ENCODE measurements at regions not wholly inside any gene's neighbourhood (a gene's known extent, or its start where the extent isn't known, plus 50 kb on each side); places are given as distances from the start of the nearest gene placed in this dataset.

DNA sequence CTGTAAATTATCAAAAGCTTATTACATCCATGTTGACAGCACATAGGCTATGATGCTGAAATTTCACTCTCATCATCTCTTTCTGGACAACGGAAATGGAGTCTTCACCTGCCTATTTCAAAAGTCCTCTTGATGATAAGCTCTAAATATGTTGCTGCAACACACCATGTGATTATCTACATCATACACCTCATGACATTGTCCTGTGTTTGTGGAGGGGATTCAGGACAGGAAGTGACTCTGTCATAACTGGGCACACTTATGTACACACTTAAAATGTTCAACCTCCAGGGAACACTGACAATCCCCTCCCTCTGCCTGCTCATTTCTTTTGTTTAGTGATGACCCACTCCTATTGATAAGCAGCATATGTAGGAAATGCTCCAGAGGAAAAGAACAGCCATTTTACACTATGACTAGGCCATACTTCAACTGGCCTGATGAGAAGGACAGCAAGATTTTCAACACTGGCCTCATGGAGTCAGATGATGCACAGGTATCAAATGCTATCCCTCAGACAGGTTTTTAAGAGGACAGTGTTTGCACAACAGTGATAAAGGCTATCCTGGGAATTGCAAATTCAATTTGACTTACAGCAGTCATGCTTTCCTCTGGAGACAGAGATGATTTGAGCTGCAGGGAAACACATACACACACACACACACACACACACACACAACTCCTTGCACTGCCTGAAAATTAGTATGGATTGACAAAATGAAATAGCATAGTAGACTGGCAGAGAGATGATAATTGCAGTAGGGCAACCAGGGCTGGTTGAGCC lies 163.3 kb upstream of the RASGEF1B start:
- TF ChIP-seq, protein P1, sequence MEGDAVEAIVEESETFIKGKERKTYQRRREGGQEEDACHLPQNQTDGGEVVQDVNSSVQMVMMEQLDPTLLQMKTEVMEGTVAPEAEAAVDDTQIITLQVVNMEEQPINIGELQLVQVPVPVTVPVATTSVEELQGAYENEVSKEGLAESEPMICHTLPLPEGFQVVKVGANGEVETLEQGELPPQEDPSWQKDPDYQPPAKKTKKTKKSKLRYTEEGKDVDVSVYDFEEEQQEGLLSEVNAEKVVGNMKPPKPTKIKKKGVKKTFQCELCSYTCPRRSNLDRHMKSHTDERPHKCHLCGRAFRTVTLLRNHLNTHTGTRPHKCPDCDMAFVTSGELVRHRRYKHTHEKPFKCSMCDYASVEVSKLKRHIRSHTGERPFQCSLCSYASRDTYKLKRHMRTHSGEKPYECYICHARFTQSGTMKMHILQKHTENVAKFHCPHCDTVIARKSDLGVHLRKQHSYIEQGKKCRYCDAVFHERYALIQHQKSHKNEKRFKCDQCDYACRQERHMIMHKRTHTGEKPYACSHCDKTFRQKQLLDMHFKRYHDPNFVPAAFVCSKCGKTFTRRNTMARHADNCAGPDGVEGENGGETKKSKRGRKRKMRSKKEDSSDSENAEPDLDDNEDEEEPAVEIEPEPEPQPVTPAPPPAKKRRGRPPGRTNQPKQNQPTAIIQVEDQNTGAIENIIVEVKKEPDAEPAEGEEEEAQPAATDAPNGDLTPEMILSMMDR (IDR thresholded peaks at IDR 0.05; ENCODE audit: low read depth, low read length, missing control alignments): no peak
- DNase-seq (ENCODE audit: extremely low read depth, low read depth): no peak
- no peak overlapping the region for H3K4me3 ChIP-seq (replicated peaks; ENCODE audit: low read depth, low read length)

DNA sequence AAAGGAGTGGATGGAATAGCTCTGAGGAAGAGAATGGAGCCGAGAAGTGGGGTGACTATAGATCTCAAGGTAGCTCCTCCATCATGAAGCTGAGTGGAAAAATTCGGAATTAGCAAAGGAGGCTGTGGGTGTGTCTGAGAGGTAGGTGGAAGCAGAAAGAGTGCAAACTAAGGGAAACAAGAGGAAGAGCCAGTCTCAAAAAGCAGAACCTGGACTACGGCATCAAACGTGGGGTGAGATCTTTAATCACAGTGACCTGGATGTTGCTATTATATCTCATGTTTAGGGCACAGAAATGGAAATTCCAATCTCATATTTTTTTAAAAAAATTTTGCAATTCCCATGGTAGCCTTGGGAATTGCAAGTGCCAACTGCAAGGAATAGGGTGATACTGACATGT lies 162.5 kb upstream of the RASGEF1B start:
- TF ChIP-seq, protein P1 (IDR thresholded peaks at IDR 0.05; ENCODE audit: low read depth, low read length, missing control alignments): no peak
- DNase-seq (ENCODE audit: extremely low read depth, low read depth): no peak
- no peak overlapping the region for H3K4me3 ChIP-seq (replicated peaks; ENCODE audit: low read depth, low read length)

DNA sequence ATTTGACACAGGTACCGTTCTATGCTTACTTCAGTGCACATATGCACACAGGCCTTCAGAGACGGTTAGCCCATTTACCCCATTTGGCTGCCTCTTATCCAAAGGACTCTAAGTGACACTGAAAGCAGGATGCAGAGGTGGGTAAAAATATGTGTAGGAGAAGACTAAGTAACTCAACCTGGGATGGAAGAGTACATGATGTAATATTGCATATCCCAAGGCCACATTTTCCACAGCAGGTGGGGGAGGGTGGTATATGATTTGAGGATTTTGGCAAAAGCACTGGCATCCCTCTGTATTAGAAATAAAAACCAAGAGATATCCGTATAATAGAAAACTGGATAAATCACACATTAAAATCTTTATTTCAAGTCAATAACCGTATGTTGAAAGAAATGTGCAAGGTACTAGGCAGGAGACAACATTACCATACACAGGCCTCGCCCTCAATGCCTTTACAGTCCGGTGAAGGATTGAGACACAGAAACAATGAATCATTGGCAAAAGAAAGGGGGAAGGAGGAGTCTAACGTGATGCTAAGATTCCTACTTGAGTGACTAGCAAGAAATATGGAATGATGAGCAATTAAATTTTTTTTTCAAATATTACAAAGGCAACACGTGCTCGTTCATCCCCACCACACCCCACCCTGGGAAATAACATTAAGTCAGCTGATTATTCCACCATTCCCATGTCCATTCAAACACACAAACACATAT lies 161.0 kb upstream of the RASGEF1B start:
- H3K4me3 ChIP-seq (replicated peaks; ENCODE audit: low read depth, low read length): no peak overlapping the region
- DNase-seq (ENCODE audit: extremely low read depth, low read depth): no peak
- TF ChIP-seq, protein P1 (IDR thresholded peaks at IDR 0.05; ENCODE audit: low read depth, low read length, missing control alignments): no peak

DNA sequence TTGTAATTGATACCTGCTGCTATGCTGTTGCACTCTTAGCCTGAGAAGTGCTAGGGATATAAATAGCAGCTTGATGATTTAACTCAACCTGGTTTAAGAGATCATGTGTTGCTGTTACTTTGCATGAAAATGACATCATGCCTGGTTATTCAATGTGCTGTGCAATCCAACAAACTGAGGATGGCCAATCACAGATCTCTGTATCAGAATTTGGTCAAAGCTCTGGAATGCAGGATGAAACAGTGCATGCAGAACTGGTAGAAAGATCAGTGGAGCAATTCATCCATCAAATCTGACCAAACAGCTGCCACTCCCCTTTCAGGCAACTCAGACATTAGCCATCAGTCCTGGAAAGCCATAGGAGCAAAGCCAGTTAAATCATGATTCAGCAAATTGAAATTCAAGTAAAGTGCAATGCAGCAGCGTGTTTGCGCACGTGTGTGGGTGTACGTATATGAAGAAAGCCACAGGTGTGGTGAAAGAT lies 160.3 kb upstream of the RASGEF1B start:
- DNase-seq (ENCODE audit: extremely low read depth, low read depth): no peak

DNA sequence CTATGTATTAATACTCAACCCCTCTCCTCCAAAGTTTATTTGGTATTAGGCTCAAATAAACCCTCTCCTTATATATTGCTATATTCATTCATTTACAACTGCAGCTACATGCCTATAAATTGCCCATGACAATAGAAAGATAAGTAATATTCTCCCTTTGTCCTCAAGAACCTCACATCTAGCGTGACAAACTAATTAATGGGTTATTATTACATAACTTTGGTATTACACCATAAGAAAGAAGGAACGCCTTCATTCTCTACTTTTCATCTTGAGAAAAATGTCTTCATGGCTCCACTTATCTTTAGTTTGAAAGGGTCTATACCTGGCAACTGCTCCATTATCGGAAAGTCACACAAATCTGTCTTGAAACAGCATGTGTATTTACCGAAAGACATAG lies 157.7 kb upstream of the RASGEF1B start:
- no peak for DNase-seq (ENCODE audit: extremely low read depth, low read depth)
- no peak overlapping the region for H3K4me3 ChIP-seq (replicated peaks; ENCODE audit: low read depth, low read length)
- TF ChIP-seq, protein P1 (IDR thresholded peaks at IDR 0.05; ENCODE audit: low read depth, low read length, missing control alignments): no peak

More for the DNA sequence above, 160.3 kb upstream of the RASGEF1B start:
- TF ChIP-seq, protein P1 (IDR thresholded peaks at IDR 0.05; ENCODE audit: low read depth, low read length, missing control alignments): no peak
- no peak overlapping the region for H3K4me3 ChIP-seq (replicated peaks; ENCODE audit: low read depth, low read length)

DNA sequence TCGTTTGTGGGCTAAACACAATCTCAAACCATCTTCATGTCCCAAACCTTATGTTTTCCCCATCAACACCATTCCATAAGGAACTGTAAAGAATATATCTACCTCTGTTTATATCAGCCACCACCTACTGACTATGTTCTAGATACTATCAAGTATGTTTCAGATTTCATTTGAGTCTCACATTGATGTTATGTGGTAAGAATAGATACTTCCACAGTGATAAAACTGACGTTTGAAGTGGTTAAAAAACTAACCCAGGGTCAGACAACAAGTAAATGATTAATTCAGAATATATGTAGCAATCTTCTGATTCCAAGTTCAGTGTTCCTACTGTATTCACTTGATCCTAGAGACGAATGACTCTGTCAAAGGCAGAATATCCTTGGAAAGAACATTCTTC lies 156.8 kb upstream of the RASGEF1B start:
- TF ChIP-seq, protein P1 (IDR thresholded peaks at IDR 0.05; ENCODE audit: low read depth, low read length, missing control alignments): no peak
- no peak for DNase-seq (ENCODE audit: extremely low read depth, low read depth)
- H3K4me3 ChIP-seq (replicated peaks; ENCODE audit: low read depth, low read length): no peak overlapping the region
